ENCODE measurements at regions not wholly inside any gene's neighbourhood (a gene's known extent, or its start where the extent isn't known, plus 50 kb on each side); places are given as distances from the start of the nearest gene placed in this dataset.

DNA sequence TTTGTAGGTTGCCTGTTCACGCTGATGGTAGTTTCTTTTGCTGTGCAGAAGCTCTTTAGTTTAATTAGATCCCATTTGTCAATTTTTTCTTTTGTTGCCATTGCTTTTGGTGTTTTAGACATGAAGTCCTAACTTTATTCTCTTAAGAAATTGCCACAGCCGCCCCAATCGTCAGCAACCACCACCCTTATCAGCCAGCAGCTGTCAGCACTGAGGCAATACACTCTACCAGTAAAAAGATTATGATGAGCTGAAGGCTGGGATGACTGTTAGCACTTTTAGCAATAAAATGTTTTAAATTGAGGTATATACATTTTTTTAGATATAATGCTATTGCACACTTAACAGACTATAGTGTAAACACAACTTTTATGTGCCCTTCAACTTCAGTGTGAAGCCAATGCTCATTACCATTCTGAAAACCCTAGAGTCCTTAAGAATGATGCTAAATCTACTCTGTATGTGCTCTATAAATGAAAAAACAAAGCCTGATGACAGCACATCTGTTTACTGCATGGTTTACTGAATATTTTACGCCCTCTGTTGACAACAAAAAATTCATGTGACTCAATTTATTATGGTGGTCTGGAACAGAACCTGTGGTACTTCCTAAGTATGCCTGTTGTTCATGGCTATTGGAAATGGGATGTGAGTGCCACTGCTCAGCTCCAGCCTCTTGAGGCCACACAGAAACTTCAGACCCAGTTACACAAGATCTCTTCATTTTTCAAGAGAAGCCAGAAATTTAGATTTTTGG lies 197.4 kb downstream of the DUSP6 start:
- TF ChIP-seq, protein P1, sequence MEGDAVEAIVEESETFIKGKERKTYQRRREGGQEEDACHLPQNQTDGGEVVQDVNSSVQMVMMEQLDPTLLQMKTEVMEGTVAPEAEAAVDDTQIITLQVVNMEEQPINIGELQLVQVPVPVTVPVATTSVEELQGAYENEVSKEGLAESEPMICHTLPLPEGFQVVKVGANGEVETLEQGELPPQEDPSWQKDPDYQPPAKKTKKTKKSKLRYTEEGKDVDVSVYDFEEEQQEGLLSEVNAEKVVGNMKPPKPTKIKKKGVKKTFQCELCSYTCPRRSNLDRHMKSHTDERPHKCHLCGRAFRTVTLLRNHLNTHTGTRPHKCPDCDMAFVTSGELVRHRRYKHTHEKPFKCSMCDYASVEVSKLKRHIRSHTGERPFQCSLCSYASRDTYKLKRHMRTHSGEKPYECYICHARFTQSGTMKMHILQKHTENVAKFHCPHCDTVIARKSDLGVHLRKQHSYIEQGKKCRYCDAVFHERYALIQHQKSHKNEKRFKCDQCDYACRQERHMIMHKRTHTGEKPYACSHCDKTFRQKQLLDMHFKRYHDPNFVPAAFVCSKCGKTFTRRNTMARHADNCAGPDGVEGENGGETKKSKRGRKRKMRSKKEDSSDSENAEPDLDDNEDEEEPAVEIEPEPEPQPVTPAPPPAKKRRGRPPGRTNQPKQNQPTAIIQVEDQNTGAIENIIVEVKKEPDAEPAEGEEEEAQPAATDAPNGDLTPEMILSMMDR (optimal IDR thresholded peaks at IDR 0.05 in 1 of 3, IDR thresholded peaks at IDR 0.05 in 1 of 3, conservative IDR thresholded peaks at IDR 0.05 in 1 of 3; ENCODE audit: extremely low read depth in 1 of 3, insufficient read depth in 2 of 3, low read length in 3 of 3), result no peak
- no peak for TF ChIP-seq EZH2 (IDR thresholded peaks at IDR 0.05; ENCODE audit: low read length)
